ACC112 (cell line): ENCODE measurements at regions not wholly inside any gene's neighbourhood (a gene's known extent, or its start where the extent isn't known, plus 50 kb on each side); places are given as distances from the start of the nearest gene placed in this dataset.

Source experiments
- H2AFZ ChIP-seq: fragments of 200-600 bp; sonication (generic); one replicate; pipeline ENCODE4 v1.6.0; 2017; ENCODE audit warnings: antibody characterized with exemption, low read length; ENCODE audit not compliant: unreplicated experiment
- H3K27ac ChIP-seq: fragments of 200-600 bp; sonication (generic); 2 replicates; pipeline ENCODE4 v1.5.1; 2014; ENCODE audit warnings: low read depth, mild to moderate bottlenecking, antibody characterized with exemption, low read length, moderate library complexity
- H3K27me3 ChIP-seq: fragments of 200-600 bp; sonication (generic); 2 replicates; pipeline ENCODE4 v1.6.1; 2014; ENCODE audit warnings: mild to moderate bottlenecking, antibody characterized with exemption, low read length, moderate library complexity, mixed read lengths; ENCODE audit not compliant: insufficient read depth
- H3K36me3 ChIP-seq: fragments of 200-600 bp; sonication (generic); 2 replicates; pipeline ENCODE4 v1.6.1; 2016; ENCODE audit warnings: mild to moderate bottlenecking, antibody characterized with exemption, low read length, moderate library complexity, mixed read lengths; ENCODE audit not compliant: insufficient read depth
- H3K4me1 ChIP-seq: fragments of 200-600 bp; sonication (generic); one replicate; pipeline ENCODE4 v1.6.1; 2016; ENCODE audit warnings: low read length, mixed read lengths; ENCODE audit not compliant: insufficient read depth, unreplicated experiment, control insufficient read depth
- H3K4me3 ChIP-seq: fragments of 200-600 bp; sonication (generic); 2 replicates; pipeline ENCODE4 v1.5.1; 2014; ENCODE audit warnings: mild to moderate bottlenecking, low read depth, low read length
- H3K79me2 ChIP-seq: fragments of 200-600 bp; sonication (generic); one replicate; pipeline ENCODE4 v1.6.0; 2016; ENCODE audit warnings: low read length; ENCODE audit not compliant: control insufficient read depth, unreplicated experiment, insufficient read depth

GRCh38 chr4:22191565-22191964 is 243.0 kb upstream of the KCNIP4 start:
- Histone ChIP-seq H2AFZ (no peak overlapping the region), H3K4me3 (no peak overlapping the region), H3K36me3 (no peaks in the 10 kb centered on the region), H3K4me1 (peaks cover 26% of the 10 kb centered on the region), H3K79me2 (no peaks in the 10 kb centered on the region), H3K27ac (no peak overlapping the region), H3K27me3 (no peaks in the 10 kb centered on the region)

- H3K4me1 ChIP-seq, result peaks cover 26% of the 10 kb centered on the region
- H3K79me2 ChIP-seq, result no peaks in the 10 kb centered on the region
- H3K36me3 ChIP-seq, result no peaks in the 10 kb centered on the region
- H2AFZ ChIP-seq, result no peak overlapping the region
- H3K27me3 ChIP-seq, result no peaks in the 10 kb centered on the region
- H3K27ac ChIP-seq, result peak overlapping the region; percentile 38; the same call in 1 of the 2 replicates
- H3K4me3 ChIP-seq, result no peak overlapping the region
Measured at GRCh38 chr4:22190855-22191254, 242.3 kb upstream of the KCNIP4 start.

DNA sequence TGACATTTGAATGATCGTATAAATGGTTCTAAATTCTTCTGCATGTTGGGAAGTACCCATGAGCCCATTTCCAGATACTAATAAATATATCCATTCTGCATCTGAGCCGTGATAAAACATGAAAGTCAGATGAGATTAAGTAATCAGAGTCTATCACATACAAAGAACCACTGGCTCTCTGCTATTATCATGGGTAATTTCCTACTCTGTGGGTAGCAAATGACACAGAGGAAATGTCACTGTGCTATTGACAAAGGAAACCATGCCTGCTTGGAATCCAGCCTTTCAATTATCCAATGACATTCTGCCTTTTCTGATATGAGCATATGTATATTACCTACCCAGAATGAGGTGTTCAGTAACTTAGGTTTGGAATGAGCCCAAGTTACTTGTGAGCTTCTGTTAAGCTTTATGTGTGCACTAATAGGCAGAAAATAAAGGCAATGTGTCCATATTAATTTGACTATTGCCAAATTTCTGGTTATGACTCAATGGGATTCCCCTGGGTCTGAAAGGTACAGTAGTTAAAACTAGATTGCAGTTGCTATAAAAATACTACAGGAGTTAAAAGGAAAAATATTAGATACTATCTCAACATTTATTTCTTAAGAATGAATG is 238.7 kb upstream of the KCNIP4 start:
- H2AFZ ChIP-seq, result no peak overlapping the region
- H3K79me2 ChIP-seq, result no peaks in the 10 kb centered on the region
- peaks cover 26% of the 10 kb centered on the region for H3K4me1 ChIP-seq
- H3K36me3 ChIP-seq, result no peaks in the 10 kb centered on the region
- H3K27ac ChIP-seq, result no peak overlapping the region
- H3K4me3 ChIP-seq, result no peak overlapping the region
- no peaks in the 10 kb centered on the region for H3K27me3 ChIP-seq

DNA sequence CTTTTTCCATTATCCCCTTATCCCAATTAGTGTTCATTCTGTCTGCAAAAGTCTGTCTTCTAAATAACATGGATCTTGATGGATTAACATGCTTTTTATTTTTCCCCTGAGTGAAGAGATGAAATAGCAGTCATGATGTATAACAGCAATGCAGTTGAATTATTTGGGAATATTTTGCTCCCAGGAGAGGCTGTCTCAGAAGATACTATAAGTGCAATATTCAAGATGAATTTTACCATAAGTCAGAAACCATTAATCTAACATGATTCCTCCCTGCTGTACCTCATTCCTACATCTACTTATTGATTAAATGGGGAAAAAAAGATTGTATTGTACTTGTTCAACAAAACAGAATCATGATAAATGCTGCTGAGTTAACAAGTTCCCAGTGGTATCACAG is 233.2 kb upstream of the KCNIP4 start:
- no peaks in the 10 kb centered on the region for H3K36me3 ChIP-seq
- no peak overlapping the region for H3K4me3 ChIP-seq
- peaks cover 23% of the 10 kb centered on the region for H3K4me1 ChIP-seq
- no peak overlapping the region for H3K27ac ChIP-seq
- H2AFZ ChIP-seq, result no peak overlapping the region
- no peaks in the 10 kb centered on the region for H3K79me2 ChIP-seq
- no peaks in the 10 kb centered on the region for H3K27me3 ChIP-seq

GRCh38 chr4:22179124-22179874 is 230.7 kb upstream of the KCNIP4 start:
- no peaks in the 10 kb centered on the region for H3K27me3 ChIP-seq
- H3K4me1 ChIP-seq, result peaks cover 23% of the 10 kb centered on the region
- peak overlapping the region; percentile 5; the same call in 1 of the 2 replicates for H3K4me3 ChIP-seq
- H3K79me2 ChIP-seq, result no peaks in the 10 kb centered on the region
- H2AFZ ChIP-seq, result peak overlapping the region; percentile 4
- peak overlapping the region; percentile 81 for H3K27ac ChIP-seq
- H3K36me3 ChIP-seq, result no peaks in the 10 kb centered on the region

DNA sequence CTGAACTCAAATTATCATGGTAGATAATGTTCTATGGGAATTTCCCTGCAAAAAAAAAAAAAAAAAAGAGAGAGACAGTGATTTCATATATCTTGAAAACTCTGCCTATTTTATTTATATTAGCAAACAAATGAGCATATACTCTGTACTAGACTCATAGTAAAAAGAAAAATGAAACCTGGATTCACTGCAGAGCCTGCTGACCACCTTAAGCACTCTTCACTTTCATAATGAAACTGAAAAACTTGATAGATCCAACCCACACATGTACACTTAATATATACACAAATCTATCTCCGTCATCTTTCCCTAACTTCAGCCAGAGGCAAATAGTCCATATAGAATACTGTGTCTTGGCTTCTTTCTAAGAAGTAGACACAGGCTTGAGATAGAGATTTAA is 226.1 kb upstream of the KCNIP4 start:
- H3K36me3 ChIP-seq, result no peaks in the 10 kb centered on the region
- H3K4me1 ChIP-seq, result peaks cover 20% of the 10 kb centered on the region
- no peaks in the 10 kb centered on the region for H3K79me2 ChIP-seq
- no peak overlapping the region for H3K4me3 ChIP-seq
- no peak overlapping the region for H2AFZ ChIP-seq
- no peak overlapping the region for H3K27ac ChIP-seq
- no peaks in the 10 kb centered on the region for H3K27me3 ChIP-seq

DNA sequence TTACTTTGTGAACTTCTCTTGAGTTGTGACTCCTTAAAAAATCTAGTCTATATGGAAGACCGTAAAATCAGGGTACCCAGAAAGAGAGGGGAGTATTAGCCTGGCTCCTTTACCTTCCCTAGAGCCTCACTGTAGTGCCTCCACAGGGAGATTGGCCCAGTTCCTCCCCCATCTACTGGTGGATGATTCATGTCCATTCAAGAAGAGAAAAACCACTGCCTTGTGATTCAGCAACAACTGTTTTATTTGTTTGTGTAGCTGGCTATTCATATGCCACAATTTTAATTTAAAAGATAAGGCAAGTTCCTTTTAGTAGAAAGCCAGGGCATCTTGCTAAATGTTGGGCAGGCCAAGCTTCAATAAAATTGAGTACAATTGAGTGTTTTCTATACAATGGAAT is 221.8 kb upstream of the KCNIP4 start:
- no peaks in the 10 kb centered on the region for H3K36me3 ChIP-seq
- H3K79me2 ChIP-seq, result no peaks in the 10 kb centered on the region
- no peak overlapping the region for H3K4me3 ChIP-seq
- peaks cover 7% of the 10 kb centered on the region for H3K4me1 ChIP-seq
- H2AFZ ChIP-seq, result no peak overlapping the region
- H3K27me3 ChIP-seq, result no peaks in the 10 kb centered on the region
- peak overlapping the region; percentile 23; the same call in 1 of the 2 replicates for H3K27ac ChIP-seq

DNA sequence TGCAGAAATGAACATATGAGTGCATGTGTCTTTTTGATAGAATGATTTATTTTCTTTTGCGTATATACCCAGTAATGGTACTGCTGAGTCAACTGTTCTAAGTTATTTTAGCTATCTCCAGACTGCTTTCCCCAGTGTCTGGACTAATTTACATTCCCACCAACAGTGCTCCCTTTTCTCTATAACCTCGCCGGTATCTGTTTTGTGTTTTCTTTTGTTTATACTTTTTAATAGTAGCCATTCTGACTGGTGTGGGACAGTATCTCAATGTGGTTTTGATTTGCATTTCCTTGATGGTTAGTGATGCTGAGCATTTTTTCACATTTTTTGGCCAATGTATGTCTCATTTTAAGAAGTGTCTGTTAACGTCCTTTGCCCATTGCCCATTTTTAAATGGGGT is 218.6 kb upstream of the KCNIP4 start:
- Histone ChIP-seq H3K27ac (no peak overlapping the region), H2AFZ (no peak overlapping the region), H3K4me3 (no peak overlapping the region), H3K27me3 (no peaks in the 10 kb centered on the region), H3K36me3 (no peaks in the 10 kb centered on the region), H3K79me2 (no peaks in the 10 kb centered on the region), H3K4me1 (peaks cover 7% of the 10 kb centered on the region)

- H3K36me3 ChIP-seq, result no peaks in the 10 kb centered on the region
- no peaks in the 10 kb centered on the region for H3K27me3 ChIP-seq
- no peaks in the 10 kb centered on the region for H3K79me2 ChIP-seq
- H2AFZ ChIP-seq, result no peak overlapping the region
- no peak overlapping the region for H3K27ac ChIP-seq
- no peak overlapping the region for H3K4me3 ChIP-seq
- no peaks in the 10 kb centered on the region for H3K4me1 ChIP-seq
Measured at GRCh38 chr4:22162454-22162853, 213.9 kb upstream of the KCNIP4 start.

DNA sequence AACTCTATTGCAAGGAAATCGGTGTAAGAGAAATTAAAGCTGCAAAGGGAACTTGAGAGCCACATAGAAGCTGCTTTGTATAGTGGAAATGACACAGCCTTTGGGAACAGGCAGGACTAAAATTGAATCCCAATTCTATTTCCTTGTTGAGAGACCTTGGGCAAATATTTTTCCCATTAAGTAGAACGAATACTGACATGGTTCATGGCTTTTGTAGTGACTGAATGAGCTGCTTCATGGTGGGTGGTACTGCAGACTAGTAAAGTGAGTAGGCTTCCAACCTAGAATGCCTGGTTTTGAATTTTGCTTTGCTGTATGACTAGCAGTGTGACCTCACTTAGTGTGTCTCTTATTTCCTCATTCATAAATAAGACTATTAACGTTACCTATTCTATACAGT is 182.2 kb upstream of the KCNIP4 start:
- H3K4me1 ChIP-seq, result peaks cover 3% of the 10 kb centered on the region
- H3K27me3 ChIP-seq, result no peaks in the 10 kb centered on the region
- no peaks in the 10 kb centered on the region for H3K36me3 ChIP-seq
- H3K79me2 ChIP-seq, result no peaks in the 10 kb centered on the region
- no peak overlapping the region for H2AFZ ChIP-seq
- no peak overlapping the region for H3K27ac ChIP-seq
- no peak overlapping the region for H3K4me3 ChIP-seq

DNA sequence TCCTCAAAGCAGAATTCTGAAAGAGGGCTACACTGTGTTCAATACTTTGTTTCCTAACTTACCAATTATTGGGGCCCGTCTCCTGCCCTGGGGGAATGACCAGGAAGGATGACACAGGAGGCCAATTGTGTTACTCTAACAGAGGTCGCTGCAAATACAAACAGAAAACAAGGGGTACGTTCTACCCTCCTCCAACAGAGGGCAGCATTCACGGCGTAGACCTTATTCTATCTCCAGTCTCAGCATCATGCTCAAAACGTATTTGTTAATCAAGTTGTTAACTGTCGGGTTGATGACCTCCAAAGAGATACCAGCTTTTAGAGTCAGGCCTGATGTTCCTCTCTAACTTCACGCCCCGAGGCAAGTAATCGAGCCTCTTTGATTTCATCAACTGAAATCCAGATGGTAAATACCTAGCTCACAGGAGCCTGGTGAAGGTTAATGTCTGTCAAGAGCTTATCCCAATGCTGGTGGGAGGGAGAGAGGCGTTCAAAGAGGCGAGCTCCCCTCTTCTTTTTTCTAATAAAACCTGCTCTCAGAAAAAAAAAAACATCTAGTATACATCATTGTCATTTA is 181.0 kb upstream of the KCNIP4 start:
- Histone ChIP-seq H3K36me3 (no peaks in the 10 kb centered on the region), H3K27ac (no peak overlapping the region), H3K79me2 (no peaks in the 10 kb centered on the region), H3K4me1 (peaks cover 3% of the 10 kb centered on the region), H3K27me3 (no peaks in the 10 kb centered on the region), H3K4me3 (no peak overlapping the region), H2AFZ (peak overlapping the region; percentile 75)
